Activated naive CD8-positive, alpha-beta T cell (primary cell): ENCODE measurements at regions not wholly inside any gene's neighbourhood (a gene's known extent, or its start where the extent isn't known, plus 50 kb on each side); places are given as distances from the start of the nearest gene placed in this dataset.
"Not testable (repeated sequence)": the region's sequence is repeated elsewhere in the genome, so short reads cannot be mapped to it uniquely, and the experiment has no call there.

ENCODE experiments used
- H3K27ac Mint-ChIP-seq: one replicate; pipeline ENCODE4 v1.8.0; 2021; ENCODE audit warnings: mixed read lengths
- H3K27me3 Mint-ChIP-seq: one replicate; pipeline ENCODE4 v1.8.0; 2021; ENCODE audit warnings: mixed read lengths
- H3K36me3 Mint-ChIP-seq: one replicate; pipeline ENCODE4 v1.8.0; 2021; ENCODE audit warnings: mixed read lengths
- H3K4me1 Mint-ChIP-seq: one replicate; pipeline ENCODE4 v1.8.0; 2021; ENCODE audit warnings: low read depth, mixed read lengths
- H3K4me3 Mint-ChIP-seq: one replicate; pipeline ENCODE4 v1.8.0; 2021; ENCODE audit warnings: mild to moderate bottlenecking, mixed read lengths
- H3K9me3 Mint-ChIP-seq: one replicate; pipeline ENCODE4 v1.8.0; 2021; ENCODE audit warnings: low read depth, mixed read lengths

DNA sequence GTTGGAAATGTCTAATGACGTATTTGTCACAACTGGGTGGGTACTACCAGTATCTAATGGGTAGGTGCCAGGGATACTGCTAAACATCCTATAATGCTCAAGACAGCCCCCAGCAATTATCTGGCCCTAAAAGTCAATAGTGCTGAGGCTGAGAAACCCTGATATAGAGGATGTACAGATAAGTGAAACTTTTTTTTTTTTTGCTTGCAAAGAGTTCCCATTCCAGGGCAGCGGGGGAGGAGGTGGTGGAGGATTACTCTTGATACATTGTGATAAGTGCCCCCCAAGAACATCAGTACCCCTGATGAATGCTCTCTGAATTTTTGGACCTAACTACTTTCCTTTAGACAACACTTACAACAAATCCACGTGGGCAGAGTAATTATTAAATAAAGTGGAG is 329.7 kb upstream of the SPRED2 start:
- H3K4me1 Mint-ChIP-seq = no peaks in the 10 kb centered on the region
- no peak overlapping the region for H3K4me3 Mint-ChIP-seq
- H3K36me3 Mint-ChIP-seq = no peaks in the 10 kb centered on the region
- no peak overlapping the region for H3K27ac Mint-ChIP-seq
- H3K9me3 Mint-ChIP-seq = peaks cover 5% of the 10 kb centered on the region
- peaks cover 9% of the 10 kb centered on the region for H3K27me3 Mint-ChIP-seq

DNA sequence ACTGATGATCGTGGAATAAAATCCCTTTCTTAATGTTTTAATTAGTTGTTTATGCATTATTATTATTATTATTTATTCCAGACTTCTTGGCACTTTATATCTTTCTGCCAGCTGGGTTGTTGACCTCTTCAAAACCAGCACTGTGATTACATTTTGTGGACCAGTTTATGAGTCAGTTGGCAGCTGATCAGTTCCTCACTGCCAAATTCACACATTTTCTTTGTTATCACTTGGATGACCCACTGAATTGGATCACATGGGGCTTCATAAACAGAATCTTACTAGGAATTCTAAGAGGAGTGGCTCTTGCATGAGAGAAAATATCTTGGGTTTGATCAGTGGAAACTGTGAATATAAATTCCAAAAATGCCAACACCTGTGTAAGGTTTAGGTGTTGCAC is 321.8 kb upstream of the SPRED2 start:
- no peak overlapping the region for H3K27ac Mint-ChIP-seq
- H3K36me3 Mint-ChIP-seq = no peaks in the 10 kb centered on the region
- no peak overlapping the region for H3K4me3 Mint-ChIP-seq
- no peaks in the 10 kb centered on the region for H3K27me3 Mint-ChIP-seq
- peaks cover 5% of the 10 kb centered on the region for H3K9me3 Mint-ChIP-seq
- no peaks in the 10 kb centered on the region for H3K4me1 Mint-ChIP-seq

DNA sequence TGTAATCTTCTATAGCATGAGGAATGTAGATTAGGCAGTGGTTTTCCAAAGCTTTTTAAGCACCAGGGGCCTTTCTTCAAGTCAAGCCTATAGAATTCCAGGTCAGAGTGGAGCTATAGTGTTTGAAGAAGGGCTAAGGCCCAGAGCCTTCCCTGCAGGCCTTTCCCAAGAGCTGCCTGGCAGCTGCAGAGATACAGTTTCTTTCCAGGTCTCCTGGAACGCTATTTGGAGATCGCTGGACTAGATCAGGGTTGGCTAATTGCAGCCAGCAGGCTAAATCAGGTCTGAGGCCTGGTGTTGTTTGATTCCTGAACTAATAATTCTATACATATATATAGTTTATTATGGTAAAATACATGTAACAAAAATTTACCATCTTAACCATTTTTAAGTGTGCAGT is 319.0 kb upstream of the SPRED2 start:
- Mint-ChIP-seq H3K36me3 (no peaks in the 10 kb centered on the region), H3K27ac (no peak overlapping the region), H3K4me1 (no peaks in the 10 kb centered on the region), H3K4me3 (no peak overlapping the region), H3K9me3 (no peaks in the 10 kb centered on the region), H3K27me3 (no peaks in the 10 kb centered on the region)

DNA sequence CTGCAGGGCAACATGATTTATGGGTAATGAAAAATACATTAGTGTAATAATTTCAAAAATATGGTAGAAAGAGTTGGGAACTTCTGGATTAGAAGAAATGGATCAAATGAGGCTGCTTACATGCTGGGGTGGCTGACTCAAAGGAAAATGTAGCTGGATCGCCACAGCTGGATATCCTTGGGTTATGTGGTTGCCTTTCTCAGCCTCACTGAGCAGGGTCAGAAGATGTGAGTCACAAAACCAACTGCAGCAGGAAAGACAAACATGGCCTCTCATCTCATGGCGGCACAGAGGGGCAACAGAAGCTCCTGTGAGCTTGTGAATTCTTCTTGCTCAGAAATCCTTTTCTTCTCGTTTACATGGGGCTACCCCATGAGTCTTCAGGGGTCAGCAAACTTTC is 317.1 kb upstream of the SPRED2 start:
- H3K27me3 Mint-ChIP-seq = no peaks in the 10 kb centered on the region
- H3K4me1 Mint-ChIP-seq = no peaks in the 10 kb centered on the region
- H3K27ac Mint-ChIP-seq = no peak overlapping the region
- H3K9me3 Mint-ChIP-seq = no peaks in the 10 kb centered on the region
- H3K36me3 Mint-ChIP-seq = no peaks in the 10 kb centered on the region
- H3K4me3 Mint-ChIP-seq = no peak overlapping the region

GRCh38 chr2:65747875-65748274 is 315.5 kb upstream of the SPRED2 start:
- H3K36me3 Mint-ChIP-seq, H3K27me3 Mint-ChIP-seq: not testable (repeated sequence)

GRCh38 chr2:65746931-65747675 is 314.7 kb upstream of the SPRED2 start:
- H3K27me3 Mint-ChIP-seq = peaks cover 4% of the 10 kb centered on the region
- H3K4me3 Mint-ChIP-seq = no peak overlapping the region
- no peak overlapping the region for H3K27ac Mint-ChIP-seq
- H3K36me3 Mint-ChIP-seq = no peaks in the 10 kb centered on the region
- H3K4me1 Mint-ChIP-seq = no peaks in the 10 kb centered on the region
- H3K9me3 Mint-ChIP-seq = no peaks in the 10 kb centered on the region

More at GRCh38 chr2:65747875-65748274, 315.5 kb upstream of the SPRED2 start:
- not testable (repeated sequence) for H3K9me3 Mint-ChIP-seq, H3K4me3 Mint-ChIP-seq, H3K27ac Mint-ChIP-seq, H3K4me1 Mint-ChIP-seq

DNA sequence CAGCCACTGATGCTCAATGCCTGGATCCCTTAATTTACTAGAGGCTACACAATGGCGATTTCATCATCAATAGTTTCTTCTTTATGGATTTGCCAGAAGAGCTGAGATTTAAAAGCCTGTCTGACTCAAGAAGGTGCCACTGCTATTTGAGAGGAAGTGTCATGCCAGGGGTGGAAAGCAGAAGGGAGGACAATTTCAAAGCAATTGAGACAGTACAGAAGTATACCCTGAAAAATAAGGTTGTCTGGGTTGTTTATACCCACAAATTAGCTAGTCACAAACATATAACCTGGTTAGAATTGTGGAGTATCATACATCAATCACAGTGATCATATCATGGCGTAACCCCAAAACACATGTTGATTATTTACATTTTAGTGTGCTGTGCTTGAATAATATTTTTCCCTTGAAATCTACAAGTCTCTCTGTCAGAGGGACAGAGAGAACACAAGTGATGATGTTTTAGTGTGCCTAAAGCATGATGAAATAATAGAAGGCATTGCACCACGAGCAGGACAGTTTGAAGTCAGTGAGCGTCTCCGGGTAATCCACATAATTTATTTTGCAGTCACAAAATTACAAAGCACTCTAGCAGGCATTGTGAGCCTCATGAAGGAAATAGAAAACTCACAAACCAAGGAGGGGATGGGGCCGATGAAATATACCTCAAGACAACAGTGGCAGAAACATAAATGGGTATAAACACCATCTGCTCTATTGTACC is 312.2 kb upstream of the SPRED2 start:
- H3K9me3 Mint-ChIP-seq = no peaks in the 10 kb centered on the region

GRCh38 chr2:65742977-65743376 is 310.6 kb upstream of the SPRED2 start:
- Mint-ChIP-seq H3K9me3 (no peaks in the 10 kb centered on the region), H3K27me3 (peaks cover 10% of the 10 kb centered on the region)

More for the DNA sequence above, 312.2 kb upstream of the SPRED2 start:
- Mint-ChIP-seq H3K4me1 (no peaks in the 10 kb centered on the region), H3K4me3 (no peak overlapping the region), H3K27ac (no peak overlapping the region), H3K27me3 (peaks cover 7% of the 10 kb centered on the region), H3K36me3 (no peaks in the 10 kb centered on the region)

GRCh38 chr2:65739927-65740326 is 307.5 kb upstream of the SPRED2 start:
- H3K9me3 Mint-ChIP-seq = no peaks in the 10 kb centered on the region
- no peaks in the 10 kb centered on the region for H3K36me3 Mint-ChIP-seq
- no peak overlapping the region for H3K27ac Mint-ChIP-seq
- H3K4me3 Mint-ChIP-seq = no peak overlapping the region
- H3K4me1 Mint-ChIP-seq = no peaks in the 10 kb centered on the region
- H3K27me3 Mint-ChIP-seq = peaks cover 21% of the 10 kb centered on the region

More at GRCh38 chr2:65742977-65743376, 310.6 kb upstream of the SPRED2 start:
- no peak overlapping the region for H3K4me3 Mint-ChIP-seq
- H3K4me1 Mint-ChIP-seq = no peaks in the 10 kb centered on the region
- H3K36me3 Mint-ChIP-seq = no peaks in the 10 kb centered on the region
- no peak overlapping the region for H3K27ac Mint-ChIP-seq

- no peaks in the 10 kb centered on the region for H3K9me3 Mint-ChIP-seq
- peaks cover 21% of the 10 kb centered on the region for H3K27me3 Mint-ChIP-seq
- no peak overlapping the region for H3K4me3 Mint-ChIP-seq
- H3K4me1 Mint-ChIP-seq = no peaks in the 10 kb centered on the region
- H3K36me3 Mint-ChIP-seq = no peaks in the 10 kb centered on the region
- no peak overlapping the region for H3K27ac Mint-ChIP-seq
Observed at GRCh38 chr2:65737452-65738011, 305.1 kb upstream of the SPRED2 start.

GRCh38 chr2:65731476-65731875 is 299.1 kb upstream of the SPRED2 start:
- Mint-ChIP-seq H3K4me3 (no peak overlapping the region), H3K4me1 (no peaks in the 10 kb centered on the region)

DNA sequence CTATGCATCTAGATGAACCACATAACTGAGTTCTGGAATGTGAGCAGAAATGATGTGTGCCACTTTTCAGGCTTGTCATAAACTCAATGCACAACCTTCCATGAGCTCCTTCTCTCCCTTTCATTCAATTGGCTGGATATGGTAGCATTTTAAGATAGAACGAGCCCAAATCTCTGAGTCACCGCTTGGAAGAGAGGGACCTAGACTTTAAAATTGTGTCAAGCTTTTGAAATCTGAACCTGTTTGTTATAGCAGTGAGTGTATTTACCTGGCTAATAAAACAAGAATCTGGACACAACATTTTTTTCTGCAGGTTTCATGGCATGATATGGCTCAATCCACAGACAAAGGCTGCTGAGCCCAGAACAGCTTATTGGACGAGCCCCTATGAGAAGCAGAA is 297.8 kb upstream of the SPRED2 start:
- Mint-ChIP-seq H3K27ac (no peak overlapping the region), H3K36me3 (no peaks in the 10 kb centered on the region), H3K4me1 (no peaks in the 10 kb centered on the region), H3K9me3 (peaks cover 6% of the 10 kb centered on the region), H3K4me3 (no peak overlapping the region), H3K27me3 (peaks cover 5% of the 10 kb centered on the region)

More at GRCh38 chr2:65731476-65731875, 299.1 kb upstream of the SPRED2 start:
- Mint-ChIP-seq H3K9me3 (no peaks in the 10 kb centered on the region), H3K27ac (no peak overlapping the region), H3K27me3 (peaks cover 9% of the 10 kb centered on the region), H3K36me3 (no peaks in the 10 kb centered on the region)

DNA sequence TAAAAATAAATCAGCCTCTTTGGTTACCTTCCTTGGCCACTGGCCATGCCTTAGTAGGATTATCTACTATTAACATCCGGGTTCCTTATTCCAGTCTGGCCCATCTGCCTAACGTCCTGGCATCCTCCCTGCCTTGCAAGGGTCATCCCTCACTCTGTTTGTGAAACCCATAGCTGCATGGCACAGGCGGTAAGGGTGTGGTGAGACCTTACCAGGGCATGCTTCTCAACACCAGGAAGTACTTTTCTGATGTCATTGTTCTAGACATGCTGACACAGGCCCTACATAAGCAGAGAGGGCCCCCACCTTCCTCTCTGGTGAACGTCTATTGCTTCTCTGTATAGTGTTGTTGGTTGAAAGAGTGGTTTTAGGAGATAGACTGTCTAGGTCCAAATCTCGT is 296.8 kb upstream of the SPRED2 start:
- H3K27ac Mint-ChIP-seq = no peak overlapping the region
- no peaks in the 10 kb centered on the region for H3K4me1 Mint-ChIP-seq
- H3K27me3 Mint-ChIP-seq = peaks cover 6% of the 10 kb centered on the region
- no peaks in the 10 kb centered on the region for H3K36me3 Mint-ChIP-seq
- H3K9me3 Mint-ChIP-seq = peaks cover 6% of the 10 kb centered on the region
- H3K4me3 Mint-ChIP-seq = no peak overlapping the region

GRCh38 chr2:65728477-65729180 is 296.2 kb upstream of the SPRED2 start:
- Mint-ChIP-seq H3K4me1 (no peaks in the 10 kb centered on the region), H3K27ac (no peak overlapping the region), H3K4me3 (no peak overlapping the region), H3K9me3 (peaks cover 6% of the 10 kb centered on the region), H3K27me3 (peaks cover 6% of the 10 kb centered on the region), H3K36me3 (no peaks in the 10 kb centered on the region)

DNA sequence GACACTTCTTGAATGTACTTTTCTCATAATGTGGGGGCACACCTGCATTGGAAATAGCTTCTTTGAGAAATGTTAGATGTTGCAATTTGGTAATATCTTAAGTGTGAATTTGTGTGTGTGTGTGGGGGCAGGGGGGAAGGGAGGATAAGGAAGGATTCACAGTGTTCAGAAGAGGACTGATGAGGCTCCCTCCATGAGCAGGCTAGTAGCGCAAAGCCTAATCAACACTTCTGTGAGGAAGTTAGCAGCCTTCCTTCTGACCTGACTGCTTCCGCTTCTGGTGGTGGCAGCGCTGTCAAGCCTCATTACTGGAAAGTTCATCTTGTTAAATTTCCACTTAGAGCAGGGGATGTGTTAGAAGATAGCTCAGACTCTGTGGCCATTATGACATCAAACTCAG is 295.4 kb upstream of the SPRED2 start:
- H3K27me3 Mint-ChIP-seq = peaks cover 6% of the 10 kb centered on the region
- H3K4me1 Mint-ChIP-seq = no peaks in the 10 kb centered on the region
- no peak overlapping the region for H3K27ac Mint-ChIP-seq
- no peaks in the 10 kb centered on the region for H3K36me3 Mint-ChIP-seq
- no peak overlapping the region for H3K4me3 Mint-ChIP-seq
- H3K9me3 Mint-ChIP-seq = peaks cover 6% of the 10 kb centered on the region
